ENCODE measurements at regions not wholly inside any gene's neighbourhood (a gene's known extent, or its start where the extent isn't known, plus 50 kb on each side); places are given as distances from the start of the nearest gene placed in this dataset.

GRCh38 chr10:9193120-9193519 lies 1138.6 kb downstream of the GATA3 start (continued):
- no peak for TF ChIP-seq CREB5 (CRISPR knock-in tag; IDR thresholded peaks at IDR 0.05; ENCODE audit: low read depth)
- no peak for TF ChIP-seq GLIS3 (CRISPR knock-in tag; IDR thresholded peaks at IDR 0.05)
- TF ChIP-seq OSR1 (CRISPR knock-in tag; IDR thresholded peaks at IDR 0.05): no peak
- TF ChIP-seq ESRRG (CRISPR knock-in tag; IDR thresholded peaks at IDR 0.05): no peak
- TF ChIP-seq SNAI2 (CRISPR knock-in tag; IDR thresholded peaks at IDR 0.05): no peak
- no peak for TF ChIP-seq ARNTL (CRISPR knock-in tag; IDR thresholded peaks at IDR 0.05; ENCODE audit: borderline replicate concordance, low read depth)
- TF ChIP-seq CSDC2 (CRISPR knock-in tag; IDR thresholded peaks at IDR 0.05): no peak
- TF ChIP-seq ZFP3 (CRISPR knock-in tag; IDR thresholded peaks at IDR 0.05): no peak

GRCh38 chr10:9195385-9195784 lies 1140.9 kb downstream of the GATA3 start:
- TF ChIP-seq TSHZ2 (CRISPR knock-in tag; IDR thresholded peaks at IDR 0.05) (no peak), ISL1 (CRISPR knock-in tag; IDR thresholded peaks at IDR 0.05) (no peak), CSDC2 (CRISPR knock-in tag; IDR thresholded peaks at IDR 0.05) (no peak), POU6F1 (CRISPR knock-in tag; IDR thresholded peaks at IDR 0.05; ENCODE audit: borderline replicate concordance, low read depth) (no peak), ZNF70 (CRISPR knock-in tag; IDR thresholded peaks at IDR 0.05) (no peak), GLIS3 (CRISPR knock-in tag; IDR thresholded peaks at IDR 0.05) (no peak), ZNF8 (CRISPR knock-in tag; IDR thresholded peaks at IDR 0.05) (no peak), BACH2 (CRISPR knock-in tag; IDR thresholded peaks at IDR 0.05; ENCODE audit: borderline replicate concordance) (no peak), ZFP30 (CRISPR knock-in tag; IDR thresholded peaks at IDR 0.05) (no peak), PPARA (CRISPR knock-in tag; IDR thresholded peaks at IDR 0.05; ENCODE audit: borderline replicate concordance) (no peak), ESRRG (CRISPR knock-in tag; IDR thresholded peaks at IDR 0.05) (no peak), RARB (CRISPR knock-in tag; IDR thresholded peaks at IDR 0.05) (no peak), TCF4 (CRISPR knock-in tag; IDR thresholded peaks at IDR 0.05; ENCODE audit: borderline replicate concordance) (no peak), ZNF565 (CRISPR knock-in tag; conservative IDR thresholded peaks at IDR 0.05; ENCODE audit: low read depth) (no peak)
- ATAC-seq: no peak

- TF ChIP-seq ARNTL (CRISPR knock-in tag; IDR thresholded peaks at IDR 0.05; ENCODE audit: borderline replicate concordance, low read depth) (no peak), ZNF565 (CRISPR knock-in tag; conservative IDR thresholded peaks at IDR 0.05; ENCODE audit: low read depth) (no peak), ZNF8 (CRISPR knock-in tag; IDR thresholded peaks at IDR 0.05) (no peak), CSRNP3 (CRISPR knock-in tag; IDR thresholded peaks at IDR 0.05) (no peak), PATZ1 (CRISPR knock-in tag; IDR thresholded peaks at IDR 0.05; ENCODE audit: borderline replicate concordance) (no peak)
- peak; percentile 58 for ATAC-seq
Observed at GRCh38 chr10:9198611-9199010, 1144.1 kb downstream of the GATA3 start.
